ENCODE measurements at regions not wholly inside any gene's neighbourhood (a gene's known extent, or its start where the extent isn't known, plus 50 kb on each side); places are given as distances from the start of the nearest gene placed in this dataset.
"Not testable (repeated sequence)": the region's sequence is repeated elsewhere in the genome, so short reads cannot be mapped to it uniquely, and the experiment has no call there.

DNA sequence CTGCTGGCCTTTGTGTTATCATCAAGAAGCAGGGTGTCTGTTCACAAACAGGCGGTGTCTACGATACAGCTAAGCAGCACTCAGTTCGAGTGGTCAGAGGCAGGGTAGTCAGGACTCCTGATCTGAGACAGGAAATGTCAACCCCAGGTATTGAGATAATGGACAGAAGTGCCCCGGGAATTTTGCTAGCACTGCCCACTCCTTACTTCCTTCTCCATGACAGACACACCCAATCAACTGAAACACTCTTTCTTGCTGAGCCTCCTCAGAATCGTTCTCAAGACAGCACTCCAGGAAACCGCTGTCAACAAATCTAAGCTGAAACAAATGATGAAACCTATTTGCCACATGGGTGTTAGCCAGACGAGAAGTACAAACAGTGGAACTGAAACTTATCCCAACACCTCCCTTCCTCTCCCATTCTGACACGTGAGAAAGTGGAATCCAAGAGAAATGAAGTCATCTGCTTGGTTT is 109.3 kb downstream of the GTF2IRD2B start:
- H3K9me3 ChIP-seq (ENCODE audit: control insufficient read depth, insufficient read depth, low read depth, low read length); H3K27me3 ChIP-seq (ENCODE audit: control insufficient read depth, insufficient read depth, low read length); BruUV-seq (replicated peaks); DNase-seq (ENCODE audit: low read depth, low spot score); intact Hi-C loops (cut with micrococcal nuclease; ENCODE audit: unreplicated experiment); H3K27ac ChIP-seq (ENCODE audit: low read length); CTCF ChIA-PET; in situ Hi-C loops (cut with HindIII; ENCODE audit: low pct_unique_long_range_greater_than_20kb, low sequenced_read_pairs); H3K36me3 ChIP-seq (ENCODE audit: control insufficient read depth, insufficient read depth, low read length); H3K4me1 ChIP-seq (ENCODE audit: control insufficient read depth, insufficient read depth, low read length); POLR2A ChIA-PET; ATAC-seq; H3K4me3 ChIP-seq (ENCODE audit: low read depth in 2 of 2, low read length in 2 of 2): not testable (repeated sequence)

DNA sequence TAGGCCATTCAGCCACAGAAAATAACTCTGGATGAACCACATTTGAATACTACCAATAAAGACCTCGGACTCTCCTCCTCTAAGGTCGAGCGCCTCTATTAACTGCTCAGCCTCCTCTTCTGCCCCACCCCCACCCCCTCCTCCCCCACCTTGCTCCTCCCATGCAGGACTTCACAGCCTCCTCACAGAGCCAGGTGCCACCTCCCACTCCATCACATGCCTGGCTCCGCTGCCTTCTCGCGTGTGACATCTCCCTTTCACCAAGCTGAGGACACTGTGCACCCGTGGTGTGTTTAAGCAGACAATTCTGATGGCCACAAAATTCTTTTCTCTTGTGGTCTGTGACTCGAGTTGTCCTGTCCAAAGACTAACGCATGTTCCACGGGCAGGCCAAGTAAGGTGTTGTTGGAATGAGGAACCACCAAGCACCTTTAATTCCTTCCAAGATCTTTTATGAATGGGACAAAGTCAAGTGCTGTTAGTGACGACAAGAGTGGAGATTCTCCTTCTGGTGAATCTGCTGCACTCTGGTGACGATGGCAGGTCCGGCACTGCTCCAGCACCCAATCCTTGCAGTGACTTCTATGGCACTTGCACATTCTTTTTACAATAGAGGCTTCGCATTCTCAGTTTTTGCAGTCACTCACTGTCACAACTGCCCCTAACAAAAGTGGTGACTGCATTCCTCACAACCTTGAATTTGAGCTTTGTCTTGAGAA is 113.1 kb downstream of the GTF2IRD2B start:
- intact Hi-C loops (cut with micrococcal nuclease; ENCODE audit: unreplicated experiment); H3K27ac ChIP-seq (ENCODE audit: low read length); CTCF ChIA-PET; H3K9me3 ChIP-seq (ENCODE audit: control insufficient read depth, insufficient read depth, low read depth, low read length); H3K4me3 ChIP-seq (ENCODE audit: low read depth in 2 of 2, low read length in 2 of 2); BruUV-seq (replicated peaks); DNase-seq (ENCODE audit: low read depth, low spot score); H3K27me3 ChIP-seq (ENCODE audit: control insufficient read depth, insufficient read depth, low read length); ATAC-seq; H3K36me3 ChIP-seq (ENCODE audit: control insufficient read depth, insufficient read depth, low read length); in situ Hi-C loops (cut with HindIII; ENCODE audit: low pct_unique_long_range_greater_than_20kb, low sequenced_read_pairs); H3K4me1 ChIP-seq (ENCODE audit: control insufficient read depth, insufficient read depth, low read length); POLR2A ChIA-PET: not testable (repeated sequence)

DNA sequence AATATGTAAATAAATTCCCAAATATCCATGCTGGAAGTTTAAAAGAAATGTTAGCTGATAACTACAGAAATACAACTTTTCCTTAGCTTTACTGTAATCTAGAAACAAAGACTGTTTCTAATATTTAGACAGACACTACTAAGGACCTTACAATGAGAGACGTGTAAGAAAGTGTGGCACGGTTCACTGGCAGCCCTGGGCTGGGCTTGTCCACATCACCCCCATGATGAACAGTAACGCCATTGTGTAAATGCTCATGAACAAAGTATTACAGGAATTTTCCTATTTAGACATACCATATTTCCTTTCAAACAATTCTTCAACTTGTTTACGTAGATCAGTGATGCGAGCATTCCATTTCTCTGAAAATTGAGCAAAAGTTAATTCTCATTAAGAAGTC is 123.1 kb downstream of the GTF2IRD2B start:
- H3K27ac ChIP-seq (ENCODE audit: low read length); H3K4me3 ChIP-seq (ENCODE audit: low read depth in 2 of 2, low read length in 2 of 2); DNase-seq (ENCODE audit: low read depth, low spot score); intact Hi-C loops (cut with micrococcal nuclease; ENCODE audit: unreplicated experiment); H3K4me1 ChIP-seq (ENCODE audit: control insufficient read depth, insufficient read depth, low read length); H3K9me3 ChIP-seq (ENCODE audit: control insufficient read depth, insufficient read depth, low read depth, low read length); in situ Hi-C loops (cut with HindIII; ENCODE audit: low pct_unique_long_range_greater_than_20kb, low sequenced_read_pairs); BruUV-seq (replicated peaks); POLR2A ChIA-PET; H3K27me3 ChIP-seq (ENCODE audit: control insufficient read depth, insufficient read depth, low read length); CTCF ChIA-PET; H3K36me3 ChIP-seq (ENCODE audit: control insufficient read depth, insufficient read depth, low read length): not testable (repeated sequence)
- ATAC-seq: peak; percentile 86

DNA sequence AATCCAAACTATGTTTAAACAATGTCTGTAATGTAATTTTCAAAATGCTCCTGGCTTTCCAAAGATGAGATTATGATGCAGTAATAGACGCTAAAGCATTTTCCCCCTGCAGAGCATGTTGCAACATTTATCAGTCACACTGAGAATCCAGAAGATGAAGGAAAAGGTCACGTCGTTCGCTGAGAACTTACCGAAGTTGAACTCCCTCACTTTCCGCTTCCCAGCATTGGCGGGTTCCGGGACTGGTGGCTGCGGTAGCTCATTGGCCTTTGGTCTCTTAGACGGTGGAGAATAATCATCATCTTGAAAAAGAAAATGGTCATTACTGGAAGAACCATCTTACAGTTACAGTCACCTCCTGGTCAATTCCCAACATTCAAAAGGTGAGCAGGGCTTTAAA is 124.6 kb downstream of the GTF2IRD2B start:
- DNase-seq (ENCODE audit: low read depth, low spot score); H3K27me3 ChIP-seq (ENCODE audit: control insufficient read depth, insufficient read depth, low read length); intact Hi-C loops (cut with micrococcal nuclease; ENCODE audit: unreplicated experiment); H3K36me3 ChIP-seq (ENCODE audit: control insufficient read depth, insufficient read depth, low read length); ATAC-seq; H3K9me3 ChIP-seq (ENCODE audit: control insufficient read depth, insufficient read depth, low read depth, low read length); in situ Hi-C loops (cut with HindIII; ENCODE audit: low pct_unique_long_range_greater_than_20kb, low sequenced_read_pairs); H3K27ac ChIP-seq (ENCODE audit: low read length); H3K4me3 ChIP-seq (ENCODE audit: low read depth in 2 of 2, low read length in 2 of 2); CTCF ChIA-PET; H3K4me1 ChIP-seq (ENCODE audit: control insufficient read depth, insufficient read depth, low read length); POLR2A ChIA-PET: not testable (repeated sequence)
- BruUV-seq (replicated peaks): TSS peak; percentile 96

DNA sequence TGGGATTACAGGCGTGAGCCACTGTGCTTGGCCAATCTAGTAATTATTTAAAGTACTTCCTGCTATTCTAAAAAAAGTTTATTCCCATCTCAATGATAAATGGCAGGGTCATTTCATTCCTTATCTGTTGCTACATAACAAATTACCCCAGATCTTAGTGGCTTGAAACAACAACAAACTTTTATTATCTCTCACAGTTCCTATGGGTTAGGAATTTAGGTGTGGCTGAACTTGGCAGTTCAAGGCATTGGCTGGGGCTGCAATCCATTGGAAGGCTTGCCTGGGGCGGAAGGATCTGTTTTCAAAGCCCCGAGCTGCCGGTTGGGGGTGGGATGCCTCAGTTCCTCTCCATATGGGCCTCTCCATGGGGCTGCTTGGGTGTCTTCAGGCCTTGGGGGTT is 133.7 kb downstream of the GTF2IRD2B start:
- POLR2A ChIA-PET; BruUV-seq (replicated peaks); CTCF ChIA-PET; H3K4me1 ChIP-seq (ENCODE audit: control insufficient read depth, insufficient read depth, low read length); ATAC-seq; H3K36me3 ChIP-seq (ENCODE audit: control insufficient read depth, insufficient read depth, low read length); H3K9me3 ChIP-seq (ENCODE audit: control insufficient read depth, insufficient read depth, low read depth, low read length); intact Hi-C loops (cut with micrococcal nuclease; ENCODE audit: unreplicated experiment); in situ Hi-C loops (cut with HindIII; ENCODE audit: low pct_unique_long_range_greater_than_20kb, low sequenced_read_pairs); H3K27ac ChIP-seq (ENCODE audit: low read length); H3K27me3 ChIP-seq (ENCODE audit: control insufficient read depth, insufficient read depth, low read length); DNase-seq (ENCODE audit: low read depth, low spot score); H3K4me3 ChIP-seq (ENCODE audit: low read depth in 2 of 2, low read length in 2 of 2): not testable (repeated sequence)

DNA sequence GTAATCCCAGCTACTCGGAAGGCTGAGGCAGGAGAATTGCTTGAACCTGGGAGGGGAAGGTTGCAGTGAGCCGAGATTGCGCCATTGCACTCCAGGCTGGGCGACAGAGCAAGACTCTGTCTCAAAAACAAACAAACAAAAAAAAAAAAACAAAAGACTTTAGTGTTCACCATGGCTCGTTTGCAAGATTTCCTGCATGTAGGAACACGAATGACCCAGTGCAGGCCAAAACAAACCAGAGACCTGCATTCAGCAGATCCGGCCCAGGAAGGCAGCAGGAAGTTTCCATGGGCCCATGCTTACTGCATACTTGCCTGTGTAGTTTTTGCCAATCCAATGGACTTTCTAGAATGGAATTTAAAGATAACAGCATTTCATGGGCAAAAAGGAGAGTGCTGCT is 137.2 kb downstream of the GTF2IRD2B start:
- H3K27ac ChIP-seq (ENCODE audit: low read length); H3K27me3 ChIP-seq (ENCODE audit: control insufficient read depth, insufficient read depth, low read length); H3K9me3 ChIP-seq (ENCODE audit: control insufficient read depth, insufficient read depth, low read depth, low read length); in situ Hi-C loops (cut with HindIII; ENCODE audit: low pct_unique_long_range_greater_than_20kb, low sequenced_read_pairs); DNase-seq (ENCODE audit: low read depth, low spot score); BruUV-seq (replicated peaks); H3K36me3 ChIP-seq (ENCODE audit: control insufficient read depth, insufficient read depth, low read length); POLR2A ChIA-PET; CTCF ChIA-PET; intact Hi-C loops (cut with micrococcal nuclease; ENCODE audit: unreplicated experiment); H3K4me1 ChIP-seq (ENCODE audit: control insufficient read depth, insufficient read depth, low read length); H3K4me3 ChIP-seq (ENCODE audit: low read depth in 2 of 2, low read length in 2 of 2): not testable (repeated sequence)
- ATAC-seq: peak; percentile 32; the same call in 1 of the 2 replicates

DNA sequence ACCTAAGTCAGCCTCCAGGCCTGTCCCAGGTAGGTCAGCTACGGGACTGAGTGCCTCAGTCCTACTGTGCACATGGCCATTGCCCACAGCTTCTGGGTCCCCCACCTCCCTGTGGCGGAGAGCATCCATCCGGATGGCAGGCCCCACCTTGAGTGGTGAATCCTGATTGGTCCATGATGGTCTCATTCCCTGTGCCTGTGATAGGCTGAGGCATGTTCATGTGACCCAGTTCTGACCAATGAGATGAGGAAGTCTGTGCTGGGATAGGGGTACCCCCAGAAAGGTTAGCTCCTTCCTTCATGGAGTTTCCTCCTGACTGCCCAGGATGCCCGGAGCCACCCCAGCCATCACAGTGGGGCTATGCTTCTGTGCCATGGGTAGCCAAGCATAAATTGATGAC is 138.2 kb downstream of the GTF2IRD2B start:
- 0 out of 2 replicates have a peak, but pooled peaks have one; percentile 19 for ATAC-seq
- H3K9me3 ChIP-seq (ENCODE audit: control insufficient read depth, insufficient read depth, low read depth, low read length); DNase-seq (ENCODE audit: low read depth, low spot score); in situ Hi-C loops (cut with HindIII; ENCODE audit: low pct_unique_long_range_greater_than_20kb, low sequenced_read_pairs); H3K4me3 ChIP-seq (ENCODE audit: low read depth in 2 of 2, low read length in 2 of 2); CTCF ChIA-PET; H3K27ac ChIP-seq (ENCODE audit: low read length); H3K27me3 ChIP-seq (ENCODE audit: control insufficient read depth, insufficient read depth, low read length); intact Hi-C loops (cut with micrococcal nuclease; ENCODE audit: unreplicated experiment); H3K4me1 ChIP-seq (ENCODE audit: control insufficient read depth, insufficient read depth, low read length); H3K36me3 ChIP-seq (ENCODE audit: control insufficient read depth, insufficient read depth, low read length); BruUV-seq (replicated peaks); POLR2A ChIA-PET: not testable (repeated sequence)
